ENCODE measurements at regions not wholly inside any gene's neighbourhood (a gene's known extent, or its start where the extent isn't known, plus 50 kb on each side); places are given as distances from the start of the nearest gene placed in this dataset.

- CTCF ChIA-PET = interaction anchor here (1.2 to 1.6 kb wide), 2 partner anchors 13 to 16 kb away, joined by 3 to 5 read pairs; no protein-coding TSS in a partner anchor
- TF ChIP-seq, protein P1, sequence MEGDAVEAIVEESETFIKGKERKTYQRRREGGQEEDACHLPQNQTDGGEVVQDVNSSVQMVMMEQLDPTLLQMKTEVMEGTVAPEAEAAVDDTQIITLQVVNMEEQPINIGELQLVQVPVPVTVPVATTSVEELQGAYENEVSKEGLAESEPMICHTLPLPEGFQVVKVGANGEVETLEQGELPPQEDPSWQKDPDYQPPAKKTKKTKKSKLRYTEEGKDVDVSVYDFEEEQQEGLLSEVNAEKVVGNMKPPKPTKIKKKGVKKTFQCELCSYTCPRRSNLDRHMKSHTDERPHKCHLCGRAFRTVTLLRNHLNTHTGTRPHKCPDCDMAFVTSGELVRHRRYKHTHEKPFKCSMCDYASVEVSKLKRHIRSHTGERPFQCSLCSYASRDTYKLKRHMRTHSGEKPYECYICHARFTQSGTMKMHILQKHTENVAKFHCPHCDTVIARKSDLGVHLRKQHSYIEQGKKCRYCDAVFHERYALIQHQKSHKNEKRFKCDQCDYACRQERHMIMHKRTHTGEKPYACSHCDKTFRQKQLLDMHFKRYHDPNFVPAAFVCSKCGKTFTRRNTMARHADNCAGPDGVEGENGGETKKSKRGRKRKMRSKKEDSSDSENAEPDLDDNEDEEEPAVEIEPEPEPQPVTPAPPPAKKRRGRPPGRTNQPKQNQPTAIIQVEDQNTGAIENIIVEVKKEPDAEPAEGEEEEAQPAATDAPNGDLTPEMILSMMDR (IDR thresholded peaks at IDR 0.05; ENCODE audit: control extremely low read depth, extremely low read depth, low read depth, missing control alignments) = no peak
- POLR2A ChIA-PET = interaction anchor here (0.6 kb wide), 1 partner anchor 1485 kb away, joined by 3 read pairs; no protein-coding TSS in a partner anchor
- peak; percentile 38 for DNase-seq (ENCODE audit: extremely low spot score)
These were observed 665.5 kb upstream of the ZNF608 start for GRCh38 chr5:125411744-125412560.

DNA sequence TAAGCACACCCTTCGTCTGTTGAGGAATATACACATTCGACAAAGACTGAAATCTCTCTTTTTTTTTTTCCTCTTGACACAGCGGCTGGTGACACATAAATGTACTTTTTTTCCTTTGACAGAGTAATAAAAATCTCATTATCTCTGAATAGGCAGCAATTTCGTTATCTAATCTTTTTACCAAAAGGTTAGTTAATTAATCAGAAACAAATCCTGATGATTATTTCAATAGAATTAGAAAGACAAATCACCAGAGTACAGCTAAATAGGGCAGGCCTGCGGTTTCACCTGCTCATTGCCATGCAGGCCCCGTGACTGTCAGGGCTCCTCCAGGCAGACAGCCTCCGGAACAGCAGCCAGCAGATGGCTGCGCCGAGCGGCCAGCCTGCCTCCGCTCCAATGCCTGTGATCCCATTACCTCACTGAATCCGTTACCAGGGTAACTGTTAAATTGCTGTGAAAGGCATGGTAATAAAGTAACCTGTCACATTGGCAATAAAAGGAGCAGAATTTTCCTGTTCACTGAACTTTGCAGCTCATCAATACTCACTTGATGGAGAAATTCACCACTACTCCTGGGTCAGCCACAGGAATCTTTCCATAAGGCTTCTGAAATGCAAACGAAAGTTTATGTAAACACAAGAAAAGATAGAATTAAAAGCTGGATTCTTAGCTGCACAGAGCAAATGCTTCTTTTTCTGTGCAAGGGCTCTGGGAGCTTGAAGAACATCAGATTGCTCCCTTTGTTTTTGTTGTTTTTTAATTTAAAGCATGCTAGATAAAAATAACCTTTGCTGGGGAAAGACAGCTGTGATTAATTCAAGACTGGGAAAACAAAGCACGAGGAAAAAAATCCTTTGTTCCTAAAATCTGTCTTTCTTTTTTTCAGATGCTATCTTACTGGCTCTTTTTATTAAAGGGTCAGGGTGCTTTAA, 666.4 kb upstream of the ZNF608 start:
- CTCF ChIA-PET = interaction anchor here (1.5 kb wide), 1 partner anchor 27 kb away, joined by 3 read pairs; no protein-coding TSS in a partner anchor
- TF ChIP-seq, protein P1 (IDR thresholded peaks at IDR 0.05; ENCODE audit: control extremely low read depth, extremely low read depth, low read depth, missing control alignments) = peak; percentile 35
- POLR2A ChIA-PET = no interaction called here
- peak; percentile 30 for DNase-seq (ENCODE audit: extremely low spot score)

DNA sequence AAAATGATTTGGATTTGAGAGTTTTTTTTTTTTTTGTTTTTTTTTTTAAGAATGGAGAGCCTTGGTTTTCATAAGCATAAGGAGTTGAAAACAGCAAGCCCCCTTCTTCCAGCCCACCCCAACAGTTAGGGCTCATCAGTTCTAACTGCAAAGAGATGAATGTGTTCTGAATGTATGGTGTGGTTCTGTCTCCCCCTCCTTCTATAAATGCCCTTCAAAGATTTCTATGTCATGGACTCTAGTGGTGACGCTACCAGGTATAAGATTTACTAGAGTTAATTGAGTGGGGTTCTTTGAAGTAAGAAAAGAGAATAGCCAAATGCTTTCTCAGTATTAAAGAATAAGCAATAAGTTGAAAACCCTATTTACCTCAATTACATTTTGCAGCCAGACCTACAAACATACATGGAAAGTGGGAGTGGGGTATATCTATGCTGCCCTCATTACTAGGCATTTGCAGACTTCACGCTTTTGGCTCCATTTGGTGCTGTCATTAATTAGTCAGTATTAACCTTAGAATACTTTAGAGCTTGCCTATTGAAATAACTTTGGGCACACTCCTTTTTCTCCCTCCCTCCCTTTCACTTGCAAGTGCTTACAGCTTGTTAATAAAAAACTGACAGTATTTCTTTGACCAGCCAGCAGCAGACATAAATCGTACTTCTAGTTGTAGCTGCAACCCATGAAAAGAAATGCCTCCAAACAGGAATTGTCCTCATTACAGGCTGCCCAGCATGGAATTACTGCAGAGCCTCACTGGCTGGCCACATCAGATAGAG, 667.2 kb upstream of the ZNF608 start:
- ChIA-PET CTCF (interaction anchor here (1.2 to 1.5 kb wide), 2 partner anchors 10 to 26 kb away, joined by 3 to 4 read pairs; no protein-coding TSS in a partner anchor), POLR2A (no interaction called here)
- DNase-seq (ENCODE audit: extremely low spot score) = no peak
- TF ChIP-seq, protein P1 (IDR thresholded peaks at IDR 0.05; ENCODE audit: control extremely low read depth, extremely low read depth, low read depth, missing control alignments) = no peak

GRCh38 chr5:125415126-125415525, 668.7 kb upstream of the ZNF608 start:
- CTCF ChIA-PET = no interaction called here
- POLR2A ChIA-PET = no interaction called here
- no peak for DNase-seq (ENCODE audit: extremely low spot score)
- TF ChIP-seq, protein P1 (IDR thresholded peaks at IDR 0.05; ENCODE audit: control extremely low read depth, extremely low read depth, low read depth, missing control alignments) = no peak

DNA sequence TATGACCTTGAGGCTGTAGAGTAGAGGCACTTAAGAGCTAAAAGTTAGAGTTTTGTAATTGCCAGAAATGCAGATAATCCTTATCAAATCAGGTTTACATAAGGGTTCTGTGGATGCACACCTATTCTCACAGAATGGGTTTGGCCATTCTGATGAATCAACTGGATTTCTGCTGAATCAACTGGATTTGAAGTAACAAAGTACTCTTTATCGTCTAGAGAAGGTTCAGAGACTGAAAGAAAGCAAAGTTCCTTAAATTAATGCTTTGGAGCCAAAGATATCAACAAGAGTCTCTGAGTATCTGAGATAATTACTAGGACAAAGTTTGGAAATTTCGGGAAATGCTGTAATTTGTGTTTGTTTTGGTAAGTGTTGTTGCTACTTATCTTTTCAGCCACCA, 669.6 kb upstream of the ZNF608 start:
- POLR2A ChIA-PET = no interaction called here
- TF ChIP-seq, protein P1 (IDR thresholded peaks at IDR 0.05; ENCODE audit: control extremely low read depth, extremely low read depth, low read depth, missing control alignments) = no peak
- DNase-seq (ENCODE audit: extremely low spot score) = no peak
- CTCF ChIA-PET = no interaction called here

Data from GM10248 (cell line).